ENCODE measurements at regions not wholly inside any gene's neighbourhood (a gene's known extent, or its start where the extent isn't known, plus 50 kb on each side); places are given as distances from the start of the nearest gene placed in this dataset.

DNA sequence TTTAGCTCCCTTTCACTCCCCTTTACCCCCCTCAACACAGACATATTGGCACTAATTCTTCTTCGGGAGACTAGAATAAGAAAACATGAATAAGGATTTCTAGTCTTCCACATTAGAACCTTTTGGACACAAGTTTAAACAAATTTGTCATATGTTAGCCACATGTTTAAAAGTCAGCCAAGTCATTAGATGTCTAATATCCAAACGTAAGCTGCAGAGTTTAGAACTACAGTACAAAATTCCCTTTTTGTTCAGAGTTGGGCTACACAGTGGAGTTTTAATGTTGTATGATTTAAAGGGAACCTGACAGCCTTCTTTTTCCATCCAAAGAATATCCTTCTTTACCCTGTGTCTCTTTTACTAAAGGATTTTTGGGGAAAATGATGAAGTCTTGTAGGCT, 79.8 kb downstream of the PDE6H start:
- TF ChIP-seq, protein P1, sequence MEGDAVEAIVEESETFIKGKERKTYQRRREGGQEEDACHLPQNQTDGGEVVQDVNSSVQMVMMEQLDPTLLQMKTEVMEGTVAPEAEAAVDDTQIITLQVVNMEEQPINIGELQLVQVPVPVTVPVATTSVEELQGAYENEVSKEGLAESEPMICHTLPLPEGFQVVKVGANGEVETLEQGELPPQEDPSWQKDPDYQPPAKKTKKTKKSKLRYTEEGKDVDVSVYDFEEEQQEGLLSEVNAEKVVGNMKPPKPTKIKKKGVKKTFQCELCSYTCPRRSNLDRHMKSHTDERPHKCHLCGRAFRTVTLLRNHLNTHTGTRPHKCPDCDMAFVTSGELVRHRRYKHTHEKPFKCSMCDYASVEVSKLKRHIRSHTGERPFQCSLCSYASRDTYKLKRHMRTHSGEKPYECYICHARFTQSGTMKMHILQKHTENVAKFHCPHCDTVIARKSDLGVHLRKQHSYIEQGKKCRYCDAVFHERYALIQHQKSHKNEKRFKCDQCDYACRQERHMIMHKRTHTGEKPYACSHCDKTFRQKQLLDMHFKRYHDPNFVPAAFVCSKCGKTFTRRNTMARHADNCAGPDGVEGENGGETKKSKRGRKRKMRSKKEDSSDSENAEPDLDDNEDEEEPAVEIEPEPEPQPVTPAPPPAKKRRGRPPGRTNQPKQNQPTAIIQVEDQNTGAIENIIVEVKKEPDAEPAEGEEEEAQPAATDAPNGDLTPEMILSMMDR (conservative IDR thresholded peaks at IDR 0.05): no peak
- TF ChIP-seq EZH2 (IDR thresholded peaks at IDR 0.05; ENCODE audit: low read depth): no peak
